Epithelial cell of proximal tubule (primary cell): ENCODE measurements at regions not wholly inside any gene's neighbourhood (a gene's known extent, or its start where the extent isn't known, plus 50 kb on each side); places are given as distances from the start of the nearest gene placed in this dataset.

ENCODE experiments used
- DNase-seq: peaks from one replicate; pipeline ENCODE4 v3.0.0-alpha.2; 2011; ENCODE audit warnings: low read depth
- H3K4me3 ChIP-seq: 2 replicates; pipeline ENCODE4 v1.5.1; 2011; ENCODE audit warnings: low read depth, mild to moderate bottlenecking, low read length
- CTCF ChIP-seq: conservative IDR thresholded peaks from 2 replicates; pipeline ENCODE4 v1.5.1; 2012; ENCODE audit warnings: low read depth, mild to moderate bottlenecking, low read length

- H3K4me3 ChIP-seq: no peak overlapping the region
- DNase-seq: no peak
- no peak for TF ChIP-seq CTCF
Measured at GRCh38 chr11:110972640-110973039, 260.4 kb upstream of the ARHGAP20 start.

GRCh38 chr11:110972106-110972505, 259.9 kb upstream of the ARHGAP20 start:
- no peak for DNase-seq
- H3K4me3 ChIP-seq: no peak overlapping the region
- TF ChIP-seq CTCF: no peak

- DNase-seq: no peak
- no peak overlapping the region for H3K4me3 ChIP-seq
- TF ChIP-seq CTCF: no peak
Measured at GRCh38 chr11:110971140-110971539, 258.9 kb upstream of the ARHGAP20 start.

GRCh38 chr11:110968348-110969062, 256.3 kb upstream of the ARHGAP20 start:
- no peak for TF ChIP-seq CTCF
- H3K4me3 ChIP-seq: no peak overlapping the region
- no peak for DNase-seq

GRCh38 chr11:110966131-110966530, 253.9 kb upstream of the ARHGAP20 start:
- no peak for DNase-seq
- TF ChIP-seq CTCF: no peak
- H3K4me3 ChIP-seq: no peak overlapping the region

GRCh38 chr11:110962921-110963320, 250.7 kb upstream of the ARHGAP20 start:
- no peak overlapping the region for H3K4me3 ChIP-seq
- no peak for TF ChIP-seq CTCF
- DNase-seq: no peak

GRCh38 chr11:110960167-110960566, 247.9 kb upstream of the ARHGAP20 start:
- DNase-seq: no peak
- TF ChIP-seq CTCF: no peak
- H3K4me3 ChIP-seq: no peak overlapping the region
